WERI-Rb-1 (cell line): ENCODE measurements at regions not wholly inside any gene's neighbourhood (a gene's known extent, or its start where the extent isn't known, plus 50 kb on each side); places are given as distances from the start of the nearest gene placed in this dataset.
"Not testable (repeated sequence)": the region's sequence is repeated elsewhere in the genome, so short reads cannot be mapped to it uniquely, and the experiment has no call there.

ENCODE experiments used
- DNase-seq: peaks from one replicate; pipeline ENCODE4 v3.0.0-alpha.2; 2020
- H3K27ac ChIP-seq: fragments of 250-450 bp; sonication (Bioruptor Pico); 2 replicates; pipeline ENCODE4 v1.5.1; 2020; ENCODE audit warnings: mild to moderate bottlenecking, moderate library complexity
- H3K27me3 ChIP-seq: fragments of 250-450 bp; sonication (Bioruptor Pico); 2 replicates; pipeline ENCODE4 v1.5.1; 2021; ENCODE audit warnings: mild to moderate bottlenecking, low read depth, moderate library complexity; ENCODE audit not compliant: insufficient read depth, severe bottlenecking
- H3K36me3 ChIP-seq: fragments of 250-450 bp; sonication (Bioruptor Pico); 2 replicates; pipeline ENCODE4 v1.5.1; 2020; ENCODE audit warnings: mild to moderate bottlenecking, moderate library complexity
- H3K4me3 ChIP-seq: 2 replicates; pipeline ENCODE4 v1.5.1; 2011; ENCODE audit warnings: low read depth, mild to moderate bottlenecking, control low read depth, low read length
- H3K9me3 ChIP-seq: fragments of 250-450 bp; sonication (Bioruptor Pico); 2 replicates; pipeline ENCODE4 v1.5.1; 2021; ENCODE audit warnings: mild to moderate bottlenecking, moderate library complexity; ENCODE audit not compliant: severe bottlenecking
- CTCF ChIP-seq: IDR thresholded peaks from 2 replicates; pipeline ENCODE4 v1.5.1; 2011; ENCODE audit warnings: low read depth, mild to moderate bottlenecking, control low read depth, inconsistent platforms, low read length

- no peak overlapping the region for H3K4me3 ChIP-seq
- H3K9me3 ChIP-seq = no peaks in the 10 kb centered on the region
- no peak for TF ChIP-seq CTCF
- no peaks in the 10 kb centered on the region for H3K27me3 ChIP-seq
- H3K36me3 ChIP-seq = no peaks in the 10 kb centered on the region
- no peak for DNase-seq
- no peak overlapping the region for H3K27ac ChIP-seq
Measured at GRCh38 chr17:77038884-77039555, 101.7 kb upstream of the SEC14L1 start.

- Histone ChIP-seq H3K27ac (no peak overlapping the region), H3K9me3 (no peaks in the 10 kb centered on the region), H3K36me3 (no peaks in the 10 kb centered on the region), H3K4me3 (no peak overlapping the region), H3K27me3 (no peaks in the 10 kb centered on the region)
- no peak for DNase-seq
- TF ChIP-seq CTCF = no peak
Measured at GRCh38 chr17:77042476-77043231, 98.1 kb upstream of the SEC14L1 start.

GRCh38 chr17:77045441-77046041 lies 95.2 kb upstream of the SEC14L1 start:
- Histone ChIP-seq H3K27ac (no peak overlapping the region), H3K9me3 (no peaks in the 10 kb centered on the region), H3K4me3 (no peak overlapping the region), H3K27me3 (no peaks in the 10 kb centered on the region), H3K36me3 (no peaks in the 10 kb centered on the region)
- DNase-seq = no peak
- no peak for TF ChIP-seq CTCF

- Histone ChIP-seq H3K9me3 (no peaks in the 10 kb centered on the region), H3K36me3 (no peaks in the 10 kb centered on the region), H3K4me3 (peak overlapping the region; percentile 9; the same call in 1 of the 2 replicates), H3K27ac (no peak overlapping the region), H3K27me3 (no peaks in the 10 kb centered on the region)
- peak; percentile 76 for DNase-seq
- TF ChIP-seq CTCF = peak; percentile 59
Measured at GRCh38 chr17:77049440-77049839, 91.3 kb upstream of the SEC14L1 start.

GRCh38 chr17:77050901-77051300 lies 89.9 kb upstream of the SEC14L1 start:
- not testable (repeated sequence) for H3K27ac ChIP-seq, H3K27me3 ChIP-seq, H3K9me3 ChIP-seq, DNase-seq, H3K36me3 ChIP-seq, H3K4me3 ChIP-seq

GRCh38 chr17:77054936-77055335 lies 85.8 kb upstream of the SEC14L1 start:
- no peak for TF ChIP-seq CTCF
- Histone ChIP-seq H3K4me3 (no peak overlapping the region), H3K9me3 (no peaks in the 10 kb centered on the region), H3K27ac (no peak overlapping the region), H3K36me3 (no peaks in the 10 kb centered on the region), H3K27me3 (no peaks in the 10 kb centered on the region)
- no peak for DNase-seq
